ENCODE measurements at regions not wholly inside any gene's neighbourhood (a gene's known extent, or its start where the extent isn't known, plus 50 kb on each side); places are given as distances from the start of the nearest gene placed in this dataset.
"Not testable (repeated sequence)": the region's sequence is repeated elsewhere in the genome, so short reads cannot be mapped to it uniquely, and the experiment has no call there.

DNA sequence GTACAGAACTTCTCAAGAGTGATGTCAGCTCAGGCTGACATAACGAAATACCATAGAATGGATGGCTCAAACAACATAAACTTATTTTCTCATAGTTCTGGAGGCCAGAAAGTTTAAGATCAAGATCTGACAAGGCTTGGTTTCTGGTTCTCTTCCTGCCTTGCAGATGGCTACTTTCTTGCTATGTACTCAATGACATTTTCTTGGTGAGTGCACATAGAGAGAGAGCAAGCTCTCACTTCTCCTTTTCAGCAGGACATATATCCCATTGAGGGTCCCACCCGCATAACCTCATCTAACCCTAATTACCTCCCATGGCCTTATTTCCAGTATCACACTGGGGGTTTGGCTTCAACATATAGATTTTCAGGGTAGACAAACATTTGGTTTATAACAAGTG is 1072.1 kb downstream of the PLOD2 start:
- DNase-seq = no peak

DNA sequence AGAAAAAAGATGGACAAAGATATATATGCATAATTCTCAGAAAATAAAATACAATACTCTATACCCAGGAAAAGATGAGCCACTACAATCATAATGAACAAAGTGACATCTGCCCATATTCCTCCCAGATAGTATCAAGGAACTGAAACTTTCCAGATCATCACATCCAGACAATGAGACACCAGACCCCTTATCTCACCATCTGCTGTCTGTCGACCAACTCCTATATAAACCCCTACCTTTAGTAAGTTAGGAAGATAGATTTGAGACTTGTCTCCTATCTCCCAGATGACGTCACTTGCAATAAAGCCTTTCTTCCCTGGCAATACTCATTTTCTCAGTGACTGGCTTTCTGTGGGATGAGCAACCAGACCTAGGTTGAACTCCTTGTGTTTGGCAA is 1071.6 kb downstream of the PLOD2 start:
- no peak for DNase-seq

DNA sequence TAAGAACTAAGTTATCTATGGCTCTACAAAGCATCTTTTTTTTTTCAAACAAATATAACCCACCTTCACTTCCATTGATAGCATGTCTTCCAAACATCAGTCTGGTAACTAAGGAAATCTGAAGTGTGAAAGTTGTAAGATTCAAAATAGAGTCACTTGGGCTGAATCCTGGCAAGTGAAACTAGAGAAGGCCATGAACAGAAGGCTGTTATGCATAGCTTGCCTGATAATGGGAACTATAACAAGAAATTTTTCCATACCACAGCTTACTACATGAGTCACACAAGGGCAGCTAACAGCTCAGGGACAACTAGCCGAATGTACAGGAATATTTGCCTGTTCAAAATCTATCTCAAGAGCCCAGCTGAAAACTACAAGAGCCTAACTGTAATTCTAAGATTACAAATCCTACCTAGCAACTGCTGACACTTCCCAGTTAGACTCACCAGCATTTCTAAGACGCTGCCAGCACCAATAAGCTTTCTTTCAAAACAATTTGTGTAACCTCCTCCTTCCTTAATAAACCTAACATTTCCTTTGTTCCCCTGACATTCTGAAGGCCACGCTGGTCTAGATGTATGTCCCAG is 1066.5 kb downstream of the PLOD2 start:
- no peak for DNase-seq

DNA sequence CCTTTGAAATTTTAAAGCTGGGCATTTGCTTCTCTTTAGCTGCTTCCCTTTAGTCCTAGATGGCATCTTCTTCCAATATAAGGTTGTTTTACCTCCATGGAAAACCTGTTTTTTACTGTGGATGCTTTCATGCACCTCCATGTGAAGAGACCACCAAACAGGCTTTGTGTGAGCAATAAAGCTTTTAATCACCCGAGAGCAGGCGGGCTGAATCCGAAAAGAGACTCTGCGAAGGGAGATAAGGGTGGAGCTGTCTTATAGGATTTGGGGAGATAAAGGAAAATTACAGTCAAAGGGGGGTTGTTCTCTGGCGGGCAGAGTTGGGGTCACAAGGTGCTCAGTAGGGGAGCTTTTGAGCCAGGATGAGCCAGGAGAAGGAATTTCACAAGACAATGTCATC is 1049.8 kb downstream of the PLOD2 start:
- not testable (repeated sequence) for DNase-seq

DNA sequence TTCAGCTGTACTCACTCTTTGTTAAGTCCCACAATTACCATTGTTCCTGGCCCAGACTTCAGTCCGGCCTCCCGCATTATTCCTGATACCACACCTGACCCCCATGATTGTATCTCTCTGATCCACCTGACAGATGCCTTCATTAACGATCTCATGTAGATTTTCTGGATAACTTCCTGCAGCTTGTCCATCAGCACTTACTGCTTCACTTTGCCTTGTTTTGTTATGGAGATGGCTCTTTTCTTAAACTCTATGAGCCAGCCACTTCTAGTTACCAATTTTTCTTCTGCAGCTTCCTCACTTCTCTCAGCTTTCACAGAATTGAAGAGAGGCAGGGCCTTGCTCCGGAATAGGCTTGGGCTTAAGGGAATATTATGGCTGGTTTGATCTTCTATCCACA is 1044.2 kb downstream of the PLOD2 start:
- no peak for DNase-seq

DNA sequence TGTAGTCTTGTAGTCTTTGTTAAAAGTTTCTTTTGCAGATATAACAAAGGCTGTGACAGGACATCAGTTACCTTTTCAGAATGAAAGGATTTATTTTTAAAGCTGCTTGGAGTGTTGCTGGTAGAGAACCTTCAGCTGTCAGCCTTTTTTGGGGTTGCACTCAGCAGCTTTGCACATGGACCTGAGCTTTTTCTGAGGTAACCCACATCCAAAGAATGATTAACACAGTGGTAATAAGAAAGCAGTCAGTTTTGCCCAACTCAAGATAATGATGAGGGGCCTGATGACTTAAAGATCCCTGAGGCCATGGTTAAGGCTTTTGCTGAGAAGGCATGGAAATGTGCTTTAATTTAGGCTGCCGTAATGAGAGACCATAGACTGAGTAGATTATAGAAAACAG is 1042.7 kb downstream of the PLOD2 start:
- no peak for DNase-seq

DNA sequence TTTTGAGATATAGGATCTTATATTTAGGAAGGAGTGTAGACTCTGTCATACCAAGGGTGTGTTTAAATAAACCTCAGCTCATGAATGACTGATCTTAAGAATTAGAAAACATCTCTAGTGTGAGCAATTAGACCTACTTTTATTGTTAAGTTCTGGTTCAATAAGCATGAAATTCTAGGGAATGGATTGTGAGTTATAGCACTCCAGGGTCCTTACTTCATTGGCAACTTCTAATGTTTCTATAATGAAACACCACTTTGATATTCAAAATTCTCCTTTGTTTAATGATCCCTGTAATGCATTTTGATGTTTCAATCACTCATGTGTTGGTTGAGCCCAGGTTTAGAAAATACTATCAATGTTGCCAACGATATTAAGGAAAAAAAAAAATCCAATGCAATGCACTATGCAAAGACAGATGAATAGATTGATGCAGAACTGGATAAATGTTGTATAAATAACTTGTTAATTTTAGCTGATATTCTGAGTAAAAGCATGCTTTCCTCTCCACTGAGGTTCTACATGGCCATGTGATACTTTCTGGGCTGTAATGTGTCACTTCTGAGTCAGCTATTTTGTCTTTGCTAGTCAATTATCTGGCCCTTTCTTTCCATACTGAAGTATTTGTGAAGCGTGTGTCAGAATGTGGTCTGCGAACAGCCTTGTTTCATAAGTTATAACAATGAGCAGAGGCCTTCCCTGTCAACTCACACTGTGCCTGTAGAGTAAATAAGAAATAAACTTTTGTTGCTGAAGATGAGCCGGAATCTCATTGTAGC is 1035.9 kb downstream of the PLOD2 start:
- no peak for DNase-seq

DNA sequence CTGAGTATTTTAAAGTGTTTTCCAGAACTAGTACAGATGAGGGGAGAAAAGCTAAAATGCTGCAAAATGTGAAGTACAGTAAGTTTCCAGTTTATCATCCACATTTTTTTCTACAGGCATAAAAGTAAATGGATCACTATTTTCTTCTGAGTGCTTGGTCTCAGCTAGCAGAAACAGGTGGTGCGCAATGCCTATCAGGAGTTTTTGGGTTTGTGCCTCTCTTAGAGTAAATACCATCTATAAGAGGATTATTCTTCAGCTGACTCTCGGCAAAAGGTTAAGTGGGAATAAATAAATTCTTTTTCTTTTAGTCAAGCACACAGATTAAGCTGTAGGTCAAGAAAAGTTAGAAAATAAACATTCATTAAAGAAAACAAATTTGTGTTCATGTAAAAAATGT is 1027.7 kb downstream of the PLOD2 start:
- no peak for DNase-seq

DNA sequence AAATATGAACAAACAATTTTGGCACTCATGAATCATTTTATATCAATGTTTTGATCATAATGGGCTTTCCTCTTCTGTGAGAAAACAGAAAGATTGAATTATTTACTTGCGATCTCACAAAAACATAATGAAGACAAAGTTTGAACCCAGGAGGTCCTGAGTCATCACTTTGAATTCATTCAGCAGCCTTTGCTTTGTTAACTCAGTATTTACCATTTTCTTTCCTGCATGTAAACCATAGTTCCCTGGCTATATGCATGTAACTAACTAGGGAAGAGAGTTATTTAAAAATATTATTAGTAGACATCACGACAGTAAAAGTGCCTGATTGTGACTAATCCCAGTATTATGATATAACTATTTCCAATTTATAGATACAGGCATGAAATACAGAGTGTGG is 1026.2 kb downstream of the PLOD2 start:
- no peak for DNase-seq

DNA sequence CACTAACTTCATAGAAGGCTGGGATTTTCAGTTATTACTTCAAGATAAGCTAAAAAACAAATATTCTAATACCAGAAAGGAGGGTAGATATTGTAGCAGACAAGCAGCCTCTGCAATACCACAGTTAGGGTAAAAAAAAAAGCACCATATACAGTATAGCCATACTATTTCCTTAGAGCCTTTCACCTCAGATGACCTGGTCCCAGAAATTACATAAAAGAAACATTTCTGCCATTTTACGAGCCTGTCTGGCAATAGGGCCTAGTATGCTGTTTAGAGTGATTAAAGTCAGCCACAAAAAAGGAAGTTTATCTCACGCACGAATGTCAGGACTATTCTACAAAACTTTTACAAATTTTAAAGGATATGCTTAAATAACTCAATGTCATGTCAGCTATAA is 1016.6 kb downstream of the PLOD2 start:
- DNase-seq = no peak

DNA sequence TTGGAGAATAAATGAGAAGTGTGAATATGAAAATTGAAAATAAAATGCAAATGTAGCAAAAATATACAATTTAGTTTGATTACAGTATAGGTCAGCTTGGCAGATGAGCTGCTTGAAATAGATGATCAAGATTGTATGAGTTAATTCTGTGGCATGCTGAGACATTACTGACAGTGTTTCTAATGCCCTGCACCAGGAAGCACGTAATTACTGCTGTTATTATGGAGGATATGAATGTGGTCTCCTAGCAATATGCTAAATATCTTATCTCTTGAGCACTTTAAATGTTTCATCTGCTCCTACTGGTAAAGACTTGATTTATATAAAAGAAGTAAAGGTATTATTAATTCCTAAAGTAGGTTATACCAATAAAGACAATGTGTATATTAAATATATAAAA is 1015.5 kb downstream of the PLOD2 start:
- DNase-seq = no peak

DNA sequence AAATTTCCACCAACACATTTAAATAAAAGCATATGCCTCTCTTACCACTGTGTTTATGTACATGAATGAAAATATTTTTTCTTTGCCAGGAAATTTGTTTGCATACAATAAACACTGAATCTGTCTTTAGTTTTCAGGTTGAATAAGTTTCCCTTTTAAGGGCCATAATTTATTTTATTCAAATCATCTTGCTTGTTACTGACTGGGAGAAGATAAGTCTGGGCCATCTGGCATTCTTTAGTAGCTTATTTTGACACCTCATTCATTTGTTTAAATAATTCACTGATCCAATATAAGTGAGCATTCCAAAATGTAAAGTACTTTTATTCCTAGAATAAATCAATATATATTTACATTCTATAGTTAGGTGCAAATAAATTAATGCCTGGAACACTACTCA is 1001.3 kb downstream of the PLOD2 start:
- no peak for DNase-seq

DNA sequence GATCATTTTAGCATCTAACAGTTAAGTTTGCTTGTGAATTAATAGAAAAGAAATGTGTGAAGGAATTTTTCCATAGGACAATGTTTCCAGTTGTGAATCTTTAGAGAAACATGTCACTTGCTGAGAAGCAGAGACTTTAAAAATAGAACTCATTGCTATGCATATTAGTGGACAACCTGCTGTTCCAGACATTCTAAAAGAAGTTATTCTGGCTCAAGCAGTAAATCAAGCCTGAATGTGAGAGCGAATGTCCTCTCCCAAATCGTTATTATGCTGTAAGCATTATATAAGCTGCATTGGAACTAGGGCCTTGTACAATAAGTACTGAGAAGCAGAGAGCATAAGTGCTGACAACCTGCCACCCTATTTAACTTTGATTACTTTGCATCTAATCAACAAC is 990.9 kb downstream of the PLOD2 start:
- no peak for DNase-seq

DNA sequence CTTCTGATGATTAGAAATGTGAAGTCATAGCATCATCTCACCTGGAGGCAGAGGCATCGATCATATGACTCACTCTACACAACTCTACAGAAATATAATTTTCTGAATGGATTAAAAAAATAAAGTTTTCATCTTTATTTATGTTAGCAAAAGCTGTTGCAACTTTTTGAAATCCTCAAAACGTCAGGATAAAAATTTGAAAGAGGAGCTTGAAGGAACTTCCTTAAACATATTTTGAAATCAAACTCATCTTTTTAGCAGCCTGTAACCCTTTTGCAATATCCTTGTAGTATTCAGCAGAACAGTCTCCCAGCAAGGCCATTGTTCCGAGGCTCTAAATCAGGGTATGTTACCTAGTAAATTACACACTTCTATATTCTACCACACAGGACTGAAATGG is 985.4 kb downstream of the PLOD2 start:
- no peak for DNase-seq

DNA sequence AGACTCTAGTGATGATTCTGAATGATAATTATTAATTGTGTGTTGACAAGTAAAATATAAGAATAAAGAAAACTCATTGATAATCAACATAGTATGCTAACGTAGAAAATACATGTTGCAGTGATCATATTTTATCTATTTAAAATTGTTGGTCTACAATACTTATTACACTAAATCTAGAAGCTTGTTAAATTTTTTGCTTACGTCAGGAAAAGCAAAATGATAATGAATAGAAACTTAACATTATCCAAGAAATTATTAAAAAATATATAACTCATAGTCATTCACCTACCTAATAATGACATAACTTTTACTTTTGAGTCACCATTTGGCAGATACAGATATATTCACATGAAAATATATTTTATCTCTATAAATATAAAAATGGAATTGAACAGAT is 984.1 kb downstream of the PLOD2 start:
- DNase-seq = no peak

DNA sequence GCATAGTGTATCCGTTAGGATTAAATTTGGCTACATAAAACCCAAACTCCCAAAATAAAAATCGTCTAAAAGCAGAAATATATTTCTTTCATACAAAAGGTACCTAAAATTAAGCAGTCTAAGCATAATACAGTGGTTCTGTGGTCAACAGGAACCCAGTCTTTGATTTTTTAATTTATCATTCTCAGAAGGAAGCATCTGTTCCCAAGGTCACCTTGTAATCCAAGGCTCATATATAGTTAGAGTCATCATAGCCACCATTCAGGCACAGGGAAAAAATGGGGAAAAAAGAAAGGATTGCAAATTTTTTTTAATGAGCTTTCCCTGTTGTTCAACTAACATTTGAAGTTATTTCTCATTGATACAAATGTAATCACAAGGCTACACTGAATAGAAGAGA is 983.2 kb downstream of the PLOD2 start:
- no peak for DNase-seq

DNA sequence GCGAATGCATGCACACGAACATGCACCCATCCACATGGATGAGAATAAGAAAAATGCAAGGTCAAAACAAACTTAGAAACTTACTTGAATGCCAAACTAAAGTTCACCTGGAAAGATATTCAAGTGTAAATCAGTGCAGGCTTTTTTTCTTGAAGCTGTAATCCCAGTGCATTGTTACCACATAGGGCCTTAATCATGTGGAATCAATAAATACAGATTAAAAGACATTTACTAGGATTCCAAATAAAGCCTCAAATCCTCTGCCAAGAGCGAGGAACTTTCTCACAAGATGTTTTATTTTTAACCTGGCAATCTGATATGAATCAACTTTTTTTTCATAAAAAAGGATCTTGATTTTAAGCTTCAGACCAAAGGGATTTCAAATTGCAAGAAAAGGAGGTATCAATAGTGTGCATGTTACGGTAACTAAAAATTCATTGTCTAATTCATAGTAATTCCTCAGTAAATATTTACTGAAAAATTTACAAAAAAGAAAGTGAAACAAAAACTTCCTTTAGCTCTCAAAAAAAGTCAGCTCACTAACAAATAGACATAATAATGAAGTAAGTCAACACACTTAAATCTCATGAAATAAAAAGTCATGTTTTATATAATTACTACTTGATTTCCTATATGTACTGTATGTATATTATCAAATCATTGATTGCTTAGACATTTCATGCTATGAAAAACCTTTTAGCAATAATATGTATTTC is 978.6 kb downstream of the PLOD2 start:
- DNase-seq = no peak

DNA sequence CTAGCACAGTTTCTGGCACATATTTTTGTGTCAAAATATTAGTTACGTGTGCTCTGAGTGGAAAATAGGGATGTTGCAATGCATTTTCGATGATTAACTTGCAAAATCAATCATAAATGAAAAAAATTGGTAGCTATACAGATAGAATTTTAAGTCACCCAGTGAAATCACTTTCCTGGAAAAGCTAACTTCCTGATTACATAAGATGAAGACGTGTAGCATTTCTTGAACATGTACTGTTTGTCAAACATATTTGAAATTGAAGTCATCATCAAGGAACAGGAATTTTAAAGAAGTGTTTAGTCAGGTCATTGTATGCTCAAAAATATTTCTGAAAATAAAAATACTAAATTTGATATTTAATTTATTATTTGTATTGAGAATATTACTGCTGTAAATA is 977.7 kb downstream of the PLOD2 start:
- no peak for DNase-seq

DNA sequence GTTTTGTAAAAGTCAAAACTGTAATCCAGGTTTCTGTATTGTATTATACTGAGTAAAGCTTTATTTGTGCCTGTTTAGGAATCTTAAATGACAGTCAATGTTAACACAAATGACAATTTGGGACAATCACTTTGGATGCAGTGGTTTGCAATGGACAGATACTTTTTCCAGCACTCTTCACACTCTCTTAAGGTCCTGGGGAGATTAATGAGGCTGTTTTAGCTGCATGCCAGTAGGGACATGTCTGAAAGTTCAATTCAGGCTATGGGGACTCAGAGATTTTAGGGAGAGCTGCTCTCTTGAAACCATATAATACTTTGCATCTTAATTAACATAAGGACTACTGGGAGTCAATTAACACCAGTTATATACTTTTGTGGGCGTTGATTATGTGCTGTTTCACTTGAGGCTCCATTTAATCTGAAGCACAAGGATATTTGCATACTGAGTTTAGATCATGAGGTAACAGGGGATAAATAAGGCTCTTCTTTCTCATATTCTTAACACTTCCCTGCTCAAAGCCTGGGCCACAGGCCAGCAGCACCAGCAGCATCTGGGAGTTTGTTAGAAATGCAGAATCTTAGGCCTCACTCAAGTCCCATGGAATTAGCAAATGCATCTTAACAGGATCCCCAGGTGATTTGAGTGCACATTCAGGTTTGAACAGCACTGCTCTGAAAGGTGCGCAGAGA is 972.8 kb downstream of the PLOD2 start:
- no peak for DNase-seq

DNA sequence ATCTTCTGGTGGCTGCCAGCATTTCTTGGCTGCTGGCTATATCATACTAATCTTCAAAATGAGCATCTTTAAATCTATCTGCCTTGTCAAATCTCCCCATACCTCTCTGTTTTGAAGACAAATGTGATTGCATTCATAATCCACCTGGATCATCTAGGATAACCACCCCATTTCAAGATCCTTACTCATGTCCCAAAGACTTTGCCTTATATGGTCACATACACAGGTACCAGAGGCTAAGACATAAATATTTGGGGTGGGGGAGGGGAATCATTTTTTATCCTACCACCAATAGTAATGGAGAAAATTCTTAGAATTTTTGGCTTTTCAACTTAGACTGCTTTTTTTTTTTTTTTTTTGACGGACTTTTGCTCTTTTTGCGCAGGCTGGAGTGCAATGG is 970.8 kb downstream of the PLOD2 start:
- no peak for DNase-seq

DNA sequence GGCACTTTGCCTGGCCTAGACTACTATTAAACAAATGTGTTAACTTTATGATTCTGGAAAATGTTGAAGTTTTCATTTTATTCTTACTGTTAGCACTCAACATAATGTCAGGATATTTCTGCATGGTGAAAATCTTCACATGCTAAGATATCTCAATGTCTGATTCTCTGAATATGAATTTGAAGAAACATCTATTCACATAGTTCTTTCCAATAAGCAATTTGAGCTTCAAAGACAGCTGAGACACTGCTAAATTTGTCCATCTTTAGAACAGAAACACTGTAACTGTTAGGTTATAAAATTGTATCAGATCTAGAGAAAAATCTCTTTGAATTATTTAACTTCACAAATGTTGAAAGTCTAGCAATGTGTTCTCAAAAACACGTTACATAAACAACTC is 970.2 kb downstream of the PLOD2 start:
- DNase-seq = no peak

DNA sequence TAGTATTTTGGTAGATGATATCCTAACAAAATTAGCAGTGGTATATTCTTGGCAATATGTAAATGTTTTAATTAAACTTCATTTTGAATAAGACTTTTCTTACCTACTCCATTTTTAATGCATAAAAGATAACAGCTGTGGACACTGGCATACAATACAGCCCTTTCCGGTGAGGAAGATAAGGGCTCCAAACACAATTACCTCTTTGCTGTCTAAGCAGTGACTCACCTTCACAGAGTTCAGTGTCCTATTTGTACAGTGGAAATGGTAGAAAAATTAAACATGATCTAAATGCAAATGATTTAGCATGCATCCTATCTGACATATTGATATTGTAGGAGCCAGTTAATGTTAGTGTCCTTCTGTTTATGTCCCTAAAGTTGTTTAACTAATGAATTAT is 969.4 kb downstream of the PLOD2 start:
- DNase-seq = no peak

DNA sequence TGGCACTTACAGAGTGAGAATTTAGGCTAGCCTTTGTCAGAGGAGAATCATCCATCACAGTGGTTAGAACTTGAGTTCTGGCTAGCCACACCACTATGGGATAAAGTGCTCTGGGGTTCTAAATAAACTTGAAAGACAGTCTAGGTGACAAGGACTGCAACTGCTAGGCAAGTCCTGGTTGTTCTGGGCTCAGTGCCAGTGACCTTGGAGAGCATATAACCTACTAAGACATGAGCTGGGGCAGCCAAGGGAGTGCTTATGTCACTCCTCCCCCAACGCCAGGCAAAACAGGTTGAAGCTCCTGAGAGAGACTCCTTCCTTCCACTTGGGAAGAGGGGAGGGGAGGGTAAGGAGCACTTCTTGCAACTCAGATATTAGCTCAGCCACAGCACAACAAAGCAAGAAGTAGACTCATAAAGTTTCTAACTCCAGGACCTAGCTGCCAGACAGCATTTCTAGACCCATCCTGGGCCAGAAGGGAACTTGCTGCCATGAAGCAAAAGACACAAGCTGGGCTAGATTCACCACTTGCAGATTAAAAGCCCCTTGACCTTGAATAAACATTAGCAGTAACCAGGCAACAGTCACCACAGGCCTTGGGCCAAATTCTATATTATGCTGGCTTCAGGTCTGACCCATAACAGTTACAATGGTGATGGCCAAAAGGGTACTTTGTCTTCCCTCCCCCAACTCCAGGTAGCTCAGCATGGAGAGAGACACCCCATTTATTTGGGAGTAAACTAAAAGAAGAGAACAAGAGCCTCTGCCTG is 963.7 kb downstream of the PLOD2 start:
- DNase-seq = no peak

All from CD4-positive, alpha-beta T cell treated with Interleukin-21 for 1 hour (primary cell).